IPS DF 4.7 (cell line): ENCODE measurements at regions not wholly inside any gene's neighbourhood (a gene's known extent, or its start where the extent isn't known, plus 50 kb on each side); places are given as distances from the start of the nearest gene placed in this dataset.

Source experiments
- DNase-seq: peaks from one replicate; pipeline ENCODE4 v3.0.0-alpha.2; 2013; ENCODE audit warnings: low spot score; ENCODE audit errors: extremely low read depth

DNA sequence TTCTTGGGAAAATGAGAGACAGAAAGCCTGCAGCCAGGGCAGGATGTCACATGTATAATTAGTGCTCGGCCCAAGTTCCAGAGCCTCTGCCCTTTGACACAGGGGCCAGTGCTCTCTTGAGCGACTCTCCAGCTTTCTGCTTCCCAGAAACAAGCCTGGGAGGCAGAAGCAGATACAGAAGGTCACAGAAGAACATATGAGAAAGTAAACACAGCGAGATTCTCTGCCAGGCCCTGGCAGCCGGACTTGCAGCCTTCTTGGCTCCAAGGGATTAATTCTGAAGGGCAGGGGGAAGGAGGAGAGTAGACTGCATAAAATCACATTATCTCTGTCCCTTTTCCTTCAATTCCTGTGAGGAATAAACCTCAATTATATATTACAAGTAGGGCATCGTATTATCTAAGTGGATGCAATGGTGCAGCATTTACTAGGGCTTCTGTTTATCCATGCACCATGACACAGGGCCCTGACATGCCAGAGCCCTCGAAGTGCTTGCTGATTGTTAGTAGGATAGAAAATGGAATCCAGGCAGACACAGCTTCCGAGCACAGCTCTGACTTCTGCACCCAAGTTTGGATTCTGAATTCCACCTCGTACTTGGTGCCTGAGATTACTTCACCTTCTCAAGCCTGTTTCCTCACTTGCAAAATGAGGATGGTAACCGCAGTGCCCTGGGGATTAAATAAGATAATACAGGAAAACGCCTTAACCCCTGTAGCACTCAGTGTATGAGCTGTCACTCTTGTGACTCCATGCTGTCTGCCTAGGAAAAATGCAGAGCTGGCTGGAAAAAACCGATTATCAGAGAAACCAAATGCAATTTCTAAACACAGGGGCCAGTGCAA is 536.5 kb downstream of the TNS3 start:
- DNase-seq: no peak

DNA sequence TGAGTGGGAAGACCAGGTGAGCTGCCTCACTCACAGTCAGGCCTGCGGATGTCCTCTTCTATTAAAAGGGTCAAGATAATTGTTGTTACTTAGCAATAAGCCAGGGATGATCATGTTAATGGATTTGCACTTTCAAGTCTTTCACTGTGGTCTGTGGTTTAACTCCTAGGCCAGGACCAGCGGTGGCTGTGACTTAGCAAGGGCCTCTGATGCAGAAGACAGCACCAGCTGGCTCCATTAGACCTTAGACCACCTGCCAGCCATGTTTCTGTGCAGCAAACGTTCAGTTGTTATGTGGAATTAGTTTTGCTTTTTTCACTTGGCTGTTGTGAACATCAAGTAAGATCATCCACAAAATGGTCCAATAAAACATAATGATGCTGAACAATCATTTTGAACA is 537.3 kb downstream of the TNS3 start:
- no peak for DNase-seq

DNA sequence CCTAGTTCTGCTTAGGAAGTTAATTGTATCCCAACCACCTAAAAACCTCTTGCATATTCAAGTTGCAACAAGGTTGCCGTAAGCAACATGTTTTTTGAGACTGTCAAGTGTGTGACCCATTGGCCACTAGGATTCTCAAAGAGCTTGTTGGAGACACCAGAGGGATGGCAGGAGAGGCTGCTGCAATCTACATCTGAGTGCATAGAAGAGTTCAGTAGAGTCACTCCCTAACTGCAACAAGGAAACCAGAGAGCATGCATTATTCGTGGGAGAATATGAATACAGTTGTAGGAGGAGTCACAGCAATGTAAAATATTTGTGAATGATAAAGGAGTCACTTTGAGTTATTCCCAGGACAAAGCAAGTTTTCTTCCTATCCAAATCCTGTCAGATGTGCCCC is 538.6 kb downstream of the TNS3 start:
- no peak for DNase-seq

DNA sequence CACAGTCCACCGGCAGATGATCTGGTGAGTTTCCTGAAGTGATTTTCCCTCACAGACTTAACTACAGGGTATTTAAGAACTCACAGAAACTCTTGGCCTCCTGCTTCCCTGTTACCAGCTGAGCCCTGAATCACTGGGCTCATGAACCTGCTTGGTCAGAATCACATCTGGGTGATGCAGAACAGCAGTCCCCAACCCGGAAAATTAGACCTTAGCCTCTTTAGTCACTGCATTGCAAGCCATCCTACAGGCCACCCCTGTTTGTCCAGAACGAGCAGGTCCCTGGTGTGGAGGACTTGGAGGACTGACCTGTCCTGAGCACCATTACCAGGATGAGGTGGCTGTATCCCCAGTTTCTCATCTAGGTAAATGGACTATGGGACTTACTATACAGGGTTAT is 539.2 kb downstream of the TNS3 start:
- no peak for DNase-seq

DNA sequence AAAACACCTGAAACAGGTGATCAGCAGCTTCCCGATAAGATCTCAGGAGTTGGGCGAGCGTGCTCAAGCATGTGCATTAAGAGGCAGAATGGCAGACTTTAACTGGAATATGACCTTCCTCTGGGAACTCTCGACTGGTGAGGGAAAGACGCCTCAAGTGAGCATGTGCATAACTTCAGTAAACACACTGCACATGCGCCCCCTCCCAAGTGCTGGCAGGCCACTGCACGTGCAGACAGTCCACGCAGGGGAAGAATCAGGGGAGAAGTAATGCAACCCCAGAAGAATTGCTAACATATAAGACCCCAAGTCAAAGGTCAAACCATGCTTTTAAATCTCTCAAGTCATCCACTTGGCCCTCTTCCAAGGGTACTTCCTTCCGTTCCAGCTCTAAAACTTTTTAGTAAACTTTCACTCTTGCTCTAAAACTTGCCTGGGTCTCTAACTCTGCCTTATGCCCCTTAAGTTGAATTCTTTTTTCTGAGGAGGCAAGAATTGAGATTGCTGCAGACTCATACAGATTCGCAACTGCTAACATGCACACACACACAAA is 541.0 kb downstream of the TNS3 start:
- DNase-seq: no peak

DNA sequence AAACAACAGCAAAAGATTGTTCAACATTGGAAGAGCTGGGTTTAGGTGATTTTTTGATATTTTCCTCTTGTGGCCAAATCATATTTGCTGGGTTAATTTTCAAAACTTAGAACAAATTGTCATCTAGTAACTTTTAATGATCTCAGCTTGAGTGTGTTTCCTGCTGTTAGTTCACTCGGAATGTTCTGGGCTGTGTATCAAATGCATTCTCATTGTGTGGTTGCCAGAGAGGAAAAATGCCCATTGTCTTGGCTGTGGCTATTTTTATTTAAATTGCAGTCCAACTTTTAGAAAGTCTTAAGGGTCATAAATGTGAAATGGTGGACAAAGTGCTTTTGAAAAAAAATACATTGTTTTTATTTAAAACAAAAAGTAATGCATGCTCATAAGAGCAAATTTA is 542.0 kb downstream of the TNS3 start:
- DNase-seq: no peak

DNA sequence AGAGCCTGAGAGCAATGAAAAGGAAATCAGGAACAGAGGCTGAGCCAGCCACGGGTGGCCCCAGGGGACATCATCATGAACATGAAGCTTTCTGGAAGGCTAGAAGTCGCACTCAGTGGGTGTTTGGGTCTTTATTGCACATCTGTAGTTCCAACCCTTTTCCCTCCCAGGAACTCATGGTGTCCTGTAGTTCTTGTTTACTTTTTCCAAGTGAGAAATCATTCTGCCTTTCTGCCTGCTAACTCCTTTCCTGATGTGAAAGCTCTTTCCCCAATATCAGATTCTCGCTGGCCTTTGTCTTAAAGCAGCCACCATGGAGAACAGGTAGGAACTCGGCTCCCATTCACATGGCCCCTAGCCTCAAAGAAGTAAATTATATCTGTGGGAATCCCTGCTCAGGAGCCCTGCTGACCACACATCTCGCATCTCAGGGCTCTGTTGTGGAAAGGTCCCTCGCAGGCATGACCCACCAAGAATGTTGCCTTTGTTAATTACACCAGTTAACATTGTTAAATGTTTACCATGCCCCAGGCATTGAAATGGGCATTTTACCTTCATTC is 542.7 kb downstream of the TNS3 start:
- DNase-seq: no peak

DNA sequence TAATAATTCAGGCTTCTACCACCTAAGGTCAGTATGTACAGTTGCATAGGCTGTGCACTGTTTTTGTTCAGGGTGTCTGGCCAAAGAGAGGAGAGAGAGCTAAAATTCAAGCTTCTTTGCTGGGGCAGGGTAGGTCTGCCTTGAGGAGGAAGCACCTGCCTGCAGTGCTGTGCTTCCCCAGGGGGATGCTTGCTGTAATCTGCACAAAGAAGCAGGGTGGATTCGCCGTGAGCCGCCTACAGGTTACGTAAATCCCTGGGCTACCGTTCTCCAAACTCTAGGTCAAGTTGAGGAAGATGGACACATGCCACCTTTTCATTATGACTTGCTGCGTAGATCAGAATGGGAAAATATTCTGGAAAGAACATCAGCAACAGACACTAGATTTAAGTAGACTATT is 543.3 kb downstream of the TNS3 start:
- DNase-seq: no peak

DNA sequence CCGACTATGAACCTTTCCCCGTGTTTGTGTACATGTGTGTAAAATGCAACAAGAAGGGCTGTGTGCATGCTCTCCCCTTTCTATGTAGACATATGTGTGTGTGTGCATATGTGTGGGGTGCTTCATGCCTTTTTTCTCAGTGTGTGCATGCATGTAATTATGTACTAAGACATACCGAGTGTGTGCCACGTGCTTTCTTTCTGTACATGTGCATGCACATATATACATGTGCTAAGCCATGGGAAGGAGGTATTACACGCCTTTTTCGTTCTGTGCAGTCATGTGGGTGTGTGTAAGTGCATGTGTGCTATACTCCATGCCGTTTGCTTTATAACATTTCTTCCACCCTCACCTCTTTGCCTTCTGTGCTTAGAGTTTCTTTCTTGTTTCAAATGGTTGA is 544.3 kb downstream of the TNS3 start:
- no peak for DNase-seq

DNA sequence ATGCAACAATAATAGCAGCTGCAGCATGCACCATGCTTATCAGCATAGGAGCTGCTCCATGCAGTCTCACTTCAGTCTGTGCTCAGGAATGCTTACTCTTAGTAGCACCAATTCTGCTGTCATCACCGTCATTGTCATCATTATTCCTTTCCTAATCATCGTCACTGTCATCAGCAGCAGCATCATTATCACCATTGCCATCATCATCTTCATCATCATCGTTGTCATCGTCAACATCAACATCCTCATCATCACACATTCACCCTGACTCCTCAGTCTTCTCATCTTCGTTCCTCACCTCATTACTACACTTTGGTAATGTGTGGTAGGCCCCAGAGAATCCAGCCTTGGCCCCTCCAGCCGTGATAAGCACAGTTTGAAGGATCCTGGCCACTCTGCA is 545.0 kb downstream of the TNS3 start:
- no peak for DNase-seq

DNA sequence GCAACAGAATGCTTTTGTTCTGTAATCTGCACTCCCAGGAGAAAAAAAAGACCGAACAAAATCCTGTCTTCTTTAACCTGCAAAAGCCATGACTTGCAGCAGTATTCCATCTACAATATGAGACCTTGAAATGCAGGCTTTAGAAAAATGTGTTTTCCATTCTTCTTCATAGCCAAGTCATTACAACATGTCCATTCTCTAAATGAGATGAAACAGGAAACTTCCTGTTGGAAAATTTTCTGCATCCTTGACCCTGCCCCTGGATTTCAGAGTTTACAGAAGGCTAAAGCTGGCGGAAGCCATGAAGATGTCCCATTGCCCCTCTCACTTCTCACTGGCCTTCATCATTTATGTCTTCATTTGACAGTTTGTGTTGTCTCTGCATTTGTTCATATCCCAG is 546.4 kb downstream of the TNS3 start:
- DNase-seq: no peak

DNA sequence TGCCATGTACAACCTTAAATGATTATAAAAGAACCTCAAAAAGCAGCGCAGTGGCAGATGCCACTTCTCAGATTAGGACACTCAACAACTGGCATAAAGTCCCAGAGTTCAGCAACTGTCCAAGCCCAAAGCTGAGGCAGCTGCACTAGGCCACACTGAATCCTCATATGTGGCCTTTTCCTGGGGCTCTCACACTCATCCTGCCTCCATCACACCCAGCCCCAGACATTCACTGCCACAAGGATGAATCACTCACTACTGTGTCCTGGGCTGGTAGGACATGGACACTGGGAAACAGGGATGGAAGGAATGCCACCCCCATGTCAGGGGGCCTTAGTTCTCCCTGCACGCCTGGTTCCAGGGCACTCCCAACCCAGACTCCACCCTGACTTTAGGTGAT is 547.7 kb downstream of the TNS3 start:
- DNase-seq: no peak

DNA sequence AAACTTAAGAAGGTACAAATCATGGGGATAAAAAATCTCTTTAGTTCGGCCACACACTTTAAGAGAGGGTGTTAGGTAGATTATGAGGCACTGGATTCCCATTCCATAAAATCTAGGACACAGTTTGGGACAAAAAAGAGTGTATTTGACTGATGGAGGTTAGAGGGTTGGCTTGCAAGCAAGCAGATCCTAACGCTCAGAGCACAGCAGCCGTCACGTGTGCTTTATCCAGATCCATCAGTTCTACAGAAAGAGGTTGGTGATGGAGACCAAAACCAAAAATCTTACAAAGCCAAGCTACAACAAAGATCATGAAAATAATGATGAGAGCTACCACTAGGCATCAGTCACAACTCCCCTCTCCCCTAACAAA is 549.4 kb downstream of the TNS3 start:
- DNase-seq: no peak

DNA sequence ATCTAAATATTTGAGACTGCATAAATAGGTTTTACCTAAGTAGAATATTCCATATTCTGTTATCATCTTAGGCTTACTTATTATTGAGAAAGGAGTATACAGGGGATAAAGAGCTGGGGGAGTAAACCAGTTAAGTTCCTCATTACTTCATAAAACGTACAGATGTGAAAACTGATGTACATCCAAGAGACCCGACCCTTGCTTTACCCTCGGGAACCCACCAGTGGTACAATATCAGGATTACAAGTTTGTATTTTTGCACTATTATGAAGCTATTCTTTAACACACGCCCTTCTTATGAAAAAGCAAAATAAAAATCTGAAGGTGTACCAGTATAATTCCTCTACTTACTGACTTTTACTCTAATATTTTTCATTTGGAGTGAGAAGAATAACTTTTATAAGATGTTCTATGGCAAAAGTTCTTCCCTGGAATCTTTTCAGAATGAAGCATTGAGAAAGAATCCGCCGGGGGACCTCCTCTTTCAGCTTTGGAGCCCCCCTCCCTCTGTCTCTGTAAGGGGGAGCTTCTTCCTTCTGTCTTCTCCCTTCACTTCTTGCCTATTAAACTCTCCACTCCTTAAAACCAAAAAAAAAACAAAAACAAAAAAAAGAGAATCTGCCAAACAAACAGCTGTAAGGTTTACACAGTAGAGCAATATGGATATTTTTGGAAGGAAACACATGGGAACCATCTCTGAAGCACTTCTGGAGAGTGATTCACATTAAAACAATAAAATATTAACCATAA is 550.0 kb downstream of the TNS3 start:
- no peak for DNase-seq

DNA sequence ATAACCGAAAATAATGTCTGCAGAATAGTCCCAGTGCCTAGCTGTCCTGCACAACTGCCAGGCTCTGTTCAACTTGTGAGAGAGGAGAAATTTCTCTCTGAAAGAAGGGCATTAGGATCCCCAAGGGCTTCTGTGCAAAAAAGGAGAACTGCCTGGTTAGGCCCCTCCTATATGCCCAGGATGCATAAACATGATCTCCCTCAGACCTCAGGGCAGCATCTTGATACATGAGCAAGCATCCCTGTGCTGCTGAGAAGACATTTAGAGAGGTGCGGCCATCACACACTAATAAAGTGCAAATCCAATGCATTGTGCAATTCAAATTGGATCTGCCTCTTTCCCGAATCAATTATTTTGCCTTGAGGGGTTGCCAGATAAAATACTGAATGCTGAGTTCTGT is 553.6 kb downstream of the TNS3 start:
- no peak for DNase-seq

DNA sequence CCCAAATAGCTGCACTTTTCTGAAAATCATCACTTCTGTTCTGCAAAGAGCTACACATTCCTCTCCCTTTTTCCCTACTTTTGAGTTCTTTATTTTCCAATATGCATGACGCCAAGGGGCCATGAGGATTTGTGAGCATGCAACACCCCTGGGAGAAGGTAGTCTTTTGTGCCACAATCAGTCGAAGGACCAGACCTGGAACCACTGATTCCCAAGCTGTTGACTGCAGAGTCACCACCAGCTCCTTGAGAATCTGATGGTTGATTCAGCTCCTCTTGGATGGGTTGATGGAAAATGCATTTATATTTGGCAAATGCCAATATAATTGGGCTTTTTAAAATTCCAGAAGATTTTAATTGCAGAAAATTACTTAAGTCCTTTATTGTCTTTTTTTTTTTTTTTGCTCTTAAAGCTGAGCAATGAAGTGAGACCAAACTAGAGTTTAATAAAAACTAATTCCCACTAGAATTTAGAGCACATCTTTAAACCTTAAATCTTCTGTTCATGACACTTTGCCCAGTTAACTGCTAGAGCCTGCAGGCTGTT is 554.1 kb downstream of the TNS3 start:
- DNase-seq: no peak

DNA sequence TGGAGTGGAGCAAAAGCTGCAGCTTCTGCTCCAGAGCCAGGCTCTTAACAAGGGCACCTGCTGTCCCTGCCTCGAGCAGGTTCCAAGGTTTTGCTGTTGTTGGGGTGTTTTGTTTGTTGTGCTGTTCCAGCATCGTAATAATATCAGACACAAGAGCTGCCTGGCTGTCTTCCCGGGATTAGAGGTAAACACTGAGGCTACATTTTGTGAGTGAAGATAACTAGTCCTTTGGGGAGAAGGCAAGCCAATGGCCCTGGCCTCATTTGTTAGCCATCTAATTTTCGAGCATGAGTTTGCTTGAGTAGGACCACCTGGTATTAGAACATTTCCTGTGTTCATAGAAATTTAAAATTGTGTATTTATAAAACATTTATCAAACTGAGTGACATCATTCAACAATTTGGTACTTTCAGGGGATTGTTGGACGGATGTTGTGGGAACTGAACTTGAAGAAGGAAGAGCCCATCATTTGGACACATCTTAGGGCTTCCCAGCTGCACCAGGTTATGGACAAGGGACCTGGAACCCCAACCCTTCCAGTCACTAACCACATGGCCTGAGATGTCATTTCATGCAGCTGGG is 555.0 kb downstream of the TNS3 start:
- no peak for DNase-seq

DNA sequence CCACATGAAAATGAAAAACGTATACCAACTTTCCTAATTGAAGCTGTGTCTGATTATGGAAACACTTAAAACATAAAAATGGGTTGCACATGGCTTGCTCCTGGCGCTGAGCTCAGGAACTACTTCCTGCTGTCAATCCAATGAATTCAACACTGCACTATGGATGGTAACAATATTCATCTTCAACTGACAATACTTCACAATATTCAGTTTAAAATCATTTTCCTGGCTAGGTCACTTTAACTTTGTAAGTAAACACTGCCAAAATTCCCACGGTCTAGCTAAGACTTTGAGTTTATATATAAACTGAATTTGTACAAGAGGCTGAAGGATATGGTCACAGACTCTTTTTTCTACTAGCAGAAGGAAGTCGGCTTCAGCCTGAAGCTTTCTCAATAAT is 556.9 kb downstream of the TNS3 start:
- DNase-seq: no peak

DNA sequence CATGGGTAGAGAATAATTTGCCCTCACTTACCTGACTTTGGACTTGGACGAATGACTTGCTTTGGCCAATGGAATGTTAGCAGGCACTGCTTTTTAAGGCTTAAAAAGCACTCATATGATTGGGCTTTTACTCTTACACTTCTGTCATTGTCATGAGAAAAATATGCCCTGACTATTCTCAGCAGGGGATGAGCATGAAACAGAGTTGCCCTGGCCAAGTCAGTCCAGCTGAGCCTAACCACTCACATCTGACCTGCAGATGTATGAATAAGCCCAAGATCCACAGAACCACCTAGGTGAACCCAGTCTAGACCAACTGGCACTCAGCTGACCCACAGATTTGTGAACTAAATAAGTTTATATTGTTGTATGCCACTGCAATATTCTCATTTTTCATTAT is 573.5 kb downstream of the TNS3 start:
- no peak for DNase-seq

DNA sequence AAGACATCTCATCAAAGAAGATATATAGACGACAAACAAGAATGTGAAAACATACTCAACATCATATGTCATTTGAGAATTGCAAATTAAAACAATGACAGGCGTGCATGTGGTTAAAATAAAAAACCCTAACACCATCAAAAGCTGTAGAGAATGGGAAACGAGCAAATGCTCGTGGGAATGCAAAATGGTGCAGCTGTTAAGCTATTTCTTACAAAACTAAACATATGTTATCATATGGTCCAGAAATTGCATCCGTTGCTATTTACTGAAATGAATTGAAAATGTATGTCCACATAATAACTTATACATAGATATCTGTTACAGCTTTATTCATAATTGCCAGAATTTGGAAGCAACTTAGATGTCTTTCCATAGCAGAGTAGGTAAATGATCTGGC is 574.4 kb downstream of the TNS3 start:
- DNase-seq: no peak

DNA sequence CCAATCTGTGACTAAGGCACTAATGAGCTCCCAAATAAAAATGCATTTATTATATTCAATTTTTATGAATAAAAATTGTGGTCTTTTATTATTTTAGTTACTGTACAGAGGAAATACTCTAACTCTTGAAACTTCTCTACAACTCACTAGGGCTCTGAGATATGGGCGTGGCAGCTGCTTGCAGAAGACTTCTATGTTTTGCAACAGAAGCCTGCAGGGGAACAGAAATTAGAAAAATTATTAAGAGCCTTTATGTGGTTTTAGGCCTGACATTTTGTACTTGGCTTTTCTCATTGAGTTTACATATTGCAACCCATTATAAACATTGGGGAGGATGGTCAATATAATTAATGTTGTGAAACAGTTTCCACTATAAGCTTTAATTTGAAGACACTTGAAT is 581.4 kb downstream of the TNS3 start:
- no peak for DNase-seq

DNA sequence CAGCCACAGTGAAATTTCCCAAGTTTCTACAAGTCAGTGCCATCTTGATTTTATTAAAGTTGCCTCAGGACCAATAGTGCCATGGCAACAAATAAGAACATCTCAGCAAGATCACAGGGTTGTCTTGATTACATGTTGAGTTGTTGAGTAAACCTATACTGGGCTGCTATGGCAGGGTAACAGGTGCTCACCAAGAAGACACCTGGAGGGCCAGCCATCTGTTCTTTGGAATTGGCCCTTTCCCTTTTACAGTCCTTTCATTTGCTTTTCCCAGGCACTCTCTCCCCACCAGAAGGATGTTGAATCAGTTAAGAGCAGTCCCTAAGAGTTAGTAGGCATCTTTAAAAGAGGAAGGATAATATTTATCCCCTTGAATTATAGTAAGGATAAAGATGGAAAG is 582.0 kb downstream of the TNS3 start:
- DNase-seq: no peak
